GM23338 (cell line): ENCODE measurements at regions not wholly inside any gene's neighbourhood (a gene's known extent, or its start where the extent isn't known, plus 50 kb on each side); places are given as distances from the start of the nearest gene placed in this dataset.

Source experiments
- ATAC-seq: fragments of 200-7000 bp; cut with Tn5 transposase; 3 replicates; pipeline ENCODE4 v1.9.1; 2020
- DNase-seq: peaks from one replicate; pipeline ENCODE4 v3.0.0-alpha.2; 2015; ENCODE audit warnings: low spot score
- H2AFZ ChIP-seq: fragments of 200-600 bp; sonication (generic); 2 replicates; pipeline ENCODE4 v1.8.0; 2016; ENCODE audit warnings: antibody characterized with exemption, mild to moderate bottlenecking, moderate library complexity
- H3F3A ChIP-seq: fragments of 200-600 bp; sonication (generic); replicated peaks from 2 replicates; pipeline ENCODE4 v1.8.0; 2017; ENCODE audit warnings: antibody characterized with exemption, mixed run types, low read depth
- H3K27ac ChIP-seq: fragments of 200-600 bp; sonication (generic); 2 replicates; pipeline ENCODE4 v1.6.1; 2016; ENCODE audit warnings: low read depth
- H3K27me3 ChIP-seq: fragments of 200-600 bp; sonication (generic); 2 replicates; pipeline ENCODE4 v1.8.0; 2016; ENCODE audit warnings: mild to moderate bottlenecking, mixed run types, moderate library complexity; ENCODE audit not compliant: insufficient read depth
- H3K36me3 ChIP-seq: fragments of 200-600 bp; sonication (generic); 2 replicates; pipeline ENCODE4 v1.8.0; 2016; ENCODE audit warnings: mild to moderate bottlenecking; ENCODE audit not compliant: insufficient read depth
- H3K4me1 ChIP-seq: fragments of 200-600 bp; sonication (generic); 2 replicates; pipeline ENCODE4 v1.8.0; 2016; ENCODE audit warnings: mild to moderate bottlenecking, moderate library complexity; ENCODE audit not compliant: insufficient read depth
- H3K4me2 ChIP-seq: fragments of 200-600 bp; sonication (generic); 2 replicates; pipeline ENCODE4 v1.7.1; 2017; ENCODE audit warnings: mixed run types
- H3K4me3 ChIP-seq: fragments of 200-600 bp; sonication (generic); 2 replicates; pipeline ENCODE4 v1.6.1; 2016; ENCODE audit warnings: mixed run types
- H3K79me2 ChIP-seq: fragments of 200-600 bp; sonication (generic); replicated peaks from 2 replicates; pipeline ENCODE4 v1.8.0; 2017; ENCODE audit warnings: mild to moderate bottlenecking; ENCODE audit not compliant: insufficient read depth
- H3K9me2 ChIP-seq: fragments of 200-600 bp; sonication (generic); 2 replicates; pipeline ENCODE4 v1.8.0; 2017; ENCODE audit not compliant: insufficient read depth
- H4K20me1 ChIP-seq: fragments of 200-600 bp; sonication (generic); replicated peaks from 2 replicates; pipeline ENCODE4 v1.8.0; 2017; ENCODE audit warnings: mild to moderate bottlenecking; ENCODE audit not compliant: insufficient read depth
- H3K27ac Mint-ChIP-seq: 2 replicates; pipeline ENCODE4 v1.8.0; 2020; ENCODE audit warnings: inconsistent platforms, mild to moderate bottlenecking, moderate library complexity, mixed read lengths
- H3K27me3 Mint-ChIP-seq: 3 replicates; pipeline ENCODE4 v1.8.0; 2022; ENCODE audit warnings: low read depth, mild to moderate bottlenecking, moderate library complexity, mixed read lengths, inconsistent platforms; ENCODE audit not compliant: insufficient read depth, poor library complexity
- H3K36me3 Mint-ChIP-seq: 3 replicates; pipeline ENCODE4 v1.8.0; 2021; ENCODE audit warnings: low read depth, mild to moderate bottlenecking, inconsistent platforms, moderate library complexity, mixed read lengths
- H3K4me1 Mint-ChIP-seq: 3 replicates; pipeline ENCODE4 v1.8.0; 2020; ENCODE audit warnings: mild to moderate bottlenecking, inconsistent platforms, mixed read lengths
- H3K4me3 Mint-ChIP-seq: 3 replicates; pipeline ENCODE4 v1.8.0; 2021; ENCODE audit warnings: moderate library complexity, mild to moderate bottlenecking, inconsistent platforms, mixed read lengths
- H3K9me3 Mint-ChIP-seq: 3 replicates; pipeline ENCODE4 v1.8.0; 2020; ENCODE audit warnings: moderate library complexity, mild to moderate bottlenecking, inconsistent platforms, mixed read lengths
- CREB1 ChIP-seq: fragments of 250-450 bp; sonication (Bioruptor Pico); IDR thresholded peaks from 2 replicates; pipeline ENCODE4 v1.5.0; 2020; ENCODE audit warnings: low read depth, mild to moderate bottlenecking, moderate library complexity
- EZH2 ChIP-seq: fragments of 200-600 bp; sonication (generic); IDR thresholded peaks from one replicate; pipeline ENCODE4 v1.8.0; 2017; ENCODE audit warnings: antibody characterized with exemption, mild to moderate bottlenecking, low read depth; ENCODE audit not compliant: unreplicated experiment
- EZH2phosphoT487 ChIP-seq: fragments of 200-600 bp; sonication (generic); IDR thresholded peaks from one replicate; pipeline ENCODE4 v1.8.1; 2018; ENCODE audit warnings: antibody characterized with exemption; ENCODE audit not compliant: unreplicated experiment
- JUNB ChIP-seq: IDR thresholded peaks from one replicate; pipeline ENCODE4 v1.6.1; 2016; ENCODE audit warnings: antibody characterized with exemption; ENCODE audit not compliant: unreplicated experiment
- NANOG ChIP-seq: IDR thresholded peaks from 2 replicates; pipeline ENCODE4 v1.6.1; 2016; ENCODE audit warnings: antibody characterized with exemption, borderline replicate concordance
- POLR2AphosphoS5 ChIP-seq: IDR thresholded peaks from 2 replicates; pipeline ENCODE4 v1.6.1; 2016; ENCODE audit warnings: antibody characterized with exemption, low read depth
- STAT1 ChIP-seq: IDR thresholded peaks from one replicate; pipeline ENCODE4 v1.6.1; 2016; ENCODE audit warnings: antibody characterized with exemption; ENCODE audit not compliant: unreplicated experiment
- ZNF114 ChIP-seq: fragments of 250-450 bp; sonication (Bioruptor Pico); IDR thresholded peaks from 2 replicates; pipeline ENCODE4 v1.5.0; 2020; ENCODE audit warnings: mild to moderate bottlenecking, moderate library complexity
- ZNF331 ChIP-seq: fragments of 250-450 bp; sonication (Bioruptor Pico); IDR thresholded peaks from 2 replicates; pipeline ENCODE4 v1.5.0; 2020; ENCODE audit warnings: low read depth, mild to moderate bottlenecking, moderate library complexity
- TF ChIP-seq, protein P1 (sequence below): IDR thresholded peaks from 2 replicates; pipeline ENCODE4 v1.6.1; 2016; ENCODE audit warnings: antibody characterized with exemption
- TF ChIP-seq, protein P2 (sequence below), 2 experiments: fragments of 200-600 bp in 1 of 2; sonication (generic) in 1 of 2; conservative IDR thresholded peaks; 2 replicates each; pipeline versions ENCODE4 v1.5.1 to v1.6.1; 2016 to 2017; ENCODE audit warnings: antibody characterized with exemption in 2 of 2, low read depth in 2 of 2, mild to moderate bottlenecking in 2 of 2, moderate library complexity in 1 of 2
- TF ChIP-seq, protein P3 (sequence below): IDR thresholded peaks from one replicate; pipeline ENCODE4 v1.6.1; 2018; ENCODE audit warnings: antibody characterized with exemption; ENCODE audit not compliant: unreplicated experiment
- TF ChIP-seq, protein P4 (sequence below): fragments of 250-450 bp; sonication (Bioruptor Pico); IDR thresholded peaks from 2 replicates; pipeline ENCODE4 v1.5.0; 2020; ENCODE audit warnings: mild to moderate bottlenecking, moderate library complexity

DNA sequence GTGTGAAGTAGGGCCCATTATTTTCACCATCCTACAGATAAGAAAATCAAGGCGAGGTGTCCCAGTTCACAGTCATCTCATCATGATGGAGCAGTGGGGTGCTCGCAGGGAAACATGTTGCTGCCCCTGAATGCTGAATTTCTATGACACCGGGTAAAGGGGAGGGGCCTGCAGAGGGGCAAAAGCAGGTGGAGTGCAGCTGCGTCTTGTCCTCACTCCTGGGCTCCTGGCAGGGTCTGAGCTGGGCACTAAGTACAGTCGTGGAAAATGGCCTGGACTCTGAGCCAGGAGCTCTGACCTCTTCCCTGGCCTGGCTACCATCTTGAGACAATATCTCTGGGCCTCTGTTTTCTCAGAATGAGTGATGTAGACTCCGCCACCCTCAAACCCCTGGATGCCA lies 253.1 kb upstream of the PITRM1 start:
- H3K27ac ChIP-seq = no peak overlapping the region
- H3K9me3 Mint-ChIP-seq = peaks cover 3% of the 10 kb centered on the region; the same call in 2 of the 3 replicates
- H2AFZ ChIP-seq = no peak overlapping the region
- no peaks in the 10 kb centered on the region; the same call in 2 of the 3 replicates for H3K36me3 Mint-ChIP-seq
- H3K4me3 ChIP-seq = no peak overlapping the region
- H4K20me1 ChIP-seq = no peaks in the 10 kb centered on the region
- no peak overlapping the region for H3K4me3 Mint-ChIP-seq
- no peaks in the 10 kb centered on the region for H3K36me3 ChIP-seq
- DNase-seq (no peak), ATAC-seq (no peak)
- H3K4me1 Mint-ChIP-seq = peaks cover 7% of the 10 kb centered on the region; the same call in 1 of the 3 replicates
- no peaks in the 10 kb centered on the region for H3K79me2 ChIP-seq
- no peaks in the 10 kb centered on the region for H3K4me1 ChIP-seq
- TF ChIP-seq, protein P1, sequence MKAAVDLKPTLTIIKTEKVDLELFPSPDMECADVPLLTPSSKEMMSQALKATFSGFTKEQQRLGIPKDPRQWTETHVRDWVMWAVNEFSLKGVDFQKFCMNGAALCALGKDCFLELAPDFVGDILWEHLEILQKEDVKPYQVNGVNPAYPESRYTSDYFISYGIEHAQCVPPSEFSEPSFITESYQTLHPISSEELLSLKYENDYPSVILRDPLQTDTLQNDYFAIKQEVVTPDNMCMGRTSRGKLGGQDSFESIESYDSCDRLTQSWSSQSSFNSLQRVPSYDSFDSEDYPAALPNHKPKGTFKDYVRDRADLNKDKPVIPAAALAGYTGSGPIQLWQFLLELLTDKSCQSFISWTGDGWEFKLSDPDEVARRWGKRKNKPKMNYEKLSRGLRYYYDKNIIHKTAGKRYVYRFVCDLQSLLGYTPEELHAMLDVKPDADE = no peak
- TF ChIP-seq, protein P2, sequence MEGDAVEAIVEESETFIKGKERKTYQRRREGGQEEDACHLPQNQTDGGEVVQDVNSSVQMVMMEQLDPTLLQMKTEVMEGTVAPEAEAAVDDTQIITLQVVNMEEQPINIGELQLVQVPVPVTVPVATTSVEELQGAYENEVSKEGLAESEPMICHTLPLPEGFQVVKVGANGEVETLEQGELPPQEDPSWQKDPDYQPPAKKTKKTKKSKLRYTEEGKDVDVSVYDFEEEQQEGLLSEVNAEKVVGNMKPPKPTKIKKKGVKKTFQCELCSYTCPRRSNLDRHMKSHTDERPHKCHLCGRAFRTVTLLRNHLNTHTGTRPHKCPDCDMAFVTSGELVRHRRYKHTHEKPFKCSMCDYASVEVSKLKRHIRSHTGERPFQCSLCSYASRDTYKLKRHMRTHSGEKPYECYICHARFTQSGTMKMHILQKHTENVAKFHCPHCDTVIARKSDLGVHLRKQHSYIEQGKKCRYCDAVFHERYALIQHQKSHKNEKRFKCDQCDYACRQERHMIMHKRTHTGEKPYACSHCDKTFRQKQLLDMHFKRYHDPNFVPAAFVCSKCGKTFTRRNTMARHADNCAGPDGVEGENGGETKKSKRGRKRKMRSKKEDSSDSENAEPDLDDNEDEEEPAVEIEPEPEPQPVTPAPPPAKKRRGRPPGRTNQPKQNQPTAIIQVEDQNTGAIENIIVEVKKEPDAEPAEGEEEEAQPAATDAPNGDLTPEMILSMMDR (conservative IDR thresholded peaks at IDR 0.05; ENCODE audit: low read depth in 2 of 2) = no peak
- TF ChIP-seq STAT1 (no peak), CREB1 (CRISPR knock-in tag) (no peak), EZH2 (no peak), ZNF114 (no peak), EZH2phosphoT487 (no peak), NANOG (no peak), JUNB (no peak), POLR2AphosphoS5 (no peak), ZNF331 (CRISPR knock-in tag) (no peak)
- TF ChIP-seq, protein P3, sequence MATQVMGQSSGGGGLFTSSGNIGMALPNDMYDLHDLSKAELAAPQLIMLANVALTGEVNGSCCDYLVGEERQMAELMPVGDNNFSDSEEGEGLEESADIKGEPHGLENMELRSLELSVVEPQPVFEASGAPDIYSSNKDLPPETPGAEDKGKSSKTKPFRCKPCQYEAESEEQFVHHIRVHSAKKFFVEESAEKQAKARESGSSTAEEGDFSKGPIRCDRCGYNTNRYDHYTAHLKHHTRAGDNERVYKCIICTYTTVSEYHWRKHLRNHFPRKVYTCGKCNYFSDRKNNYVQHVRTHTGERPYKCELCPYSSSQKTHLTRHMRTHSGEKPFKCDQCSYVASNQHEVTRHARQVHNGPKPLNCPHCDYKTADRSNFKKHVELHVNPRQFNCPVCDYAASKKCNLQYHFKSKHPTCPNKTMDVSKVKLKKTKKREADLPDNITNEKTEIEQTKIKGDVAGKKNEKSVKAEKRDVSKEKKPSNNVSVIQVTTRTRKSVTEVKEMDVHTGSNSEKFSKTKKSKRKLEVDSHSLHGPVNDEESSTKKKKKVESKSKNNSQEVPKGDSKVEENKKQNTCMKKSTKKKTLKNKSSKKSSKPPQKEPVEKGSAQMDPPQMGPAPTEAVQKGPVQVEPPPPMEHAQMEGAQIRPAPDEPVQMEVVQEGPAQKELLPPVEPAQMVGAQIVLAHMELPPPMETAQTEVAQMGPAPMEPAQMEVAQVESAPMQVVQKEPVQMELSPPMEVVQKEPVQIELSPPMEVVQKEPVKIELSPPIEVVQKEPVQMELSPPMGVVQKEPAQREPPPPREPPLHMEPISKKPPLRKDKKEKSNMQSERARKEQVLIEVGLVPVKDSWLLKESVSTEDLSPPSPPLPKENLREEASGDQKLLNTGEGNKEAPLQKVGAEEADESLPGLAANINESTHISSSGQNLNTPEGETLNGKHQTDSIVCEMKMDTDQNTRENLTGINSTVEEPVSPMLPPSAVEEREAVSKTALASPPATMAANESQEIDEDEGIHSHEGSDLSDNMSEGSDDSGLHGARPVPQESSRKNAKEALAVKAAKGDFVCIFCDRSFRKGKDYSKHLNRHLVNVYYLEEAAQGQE = no peak
- TF ChIP-seq, protein P4, sequence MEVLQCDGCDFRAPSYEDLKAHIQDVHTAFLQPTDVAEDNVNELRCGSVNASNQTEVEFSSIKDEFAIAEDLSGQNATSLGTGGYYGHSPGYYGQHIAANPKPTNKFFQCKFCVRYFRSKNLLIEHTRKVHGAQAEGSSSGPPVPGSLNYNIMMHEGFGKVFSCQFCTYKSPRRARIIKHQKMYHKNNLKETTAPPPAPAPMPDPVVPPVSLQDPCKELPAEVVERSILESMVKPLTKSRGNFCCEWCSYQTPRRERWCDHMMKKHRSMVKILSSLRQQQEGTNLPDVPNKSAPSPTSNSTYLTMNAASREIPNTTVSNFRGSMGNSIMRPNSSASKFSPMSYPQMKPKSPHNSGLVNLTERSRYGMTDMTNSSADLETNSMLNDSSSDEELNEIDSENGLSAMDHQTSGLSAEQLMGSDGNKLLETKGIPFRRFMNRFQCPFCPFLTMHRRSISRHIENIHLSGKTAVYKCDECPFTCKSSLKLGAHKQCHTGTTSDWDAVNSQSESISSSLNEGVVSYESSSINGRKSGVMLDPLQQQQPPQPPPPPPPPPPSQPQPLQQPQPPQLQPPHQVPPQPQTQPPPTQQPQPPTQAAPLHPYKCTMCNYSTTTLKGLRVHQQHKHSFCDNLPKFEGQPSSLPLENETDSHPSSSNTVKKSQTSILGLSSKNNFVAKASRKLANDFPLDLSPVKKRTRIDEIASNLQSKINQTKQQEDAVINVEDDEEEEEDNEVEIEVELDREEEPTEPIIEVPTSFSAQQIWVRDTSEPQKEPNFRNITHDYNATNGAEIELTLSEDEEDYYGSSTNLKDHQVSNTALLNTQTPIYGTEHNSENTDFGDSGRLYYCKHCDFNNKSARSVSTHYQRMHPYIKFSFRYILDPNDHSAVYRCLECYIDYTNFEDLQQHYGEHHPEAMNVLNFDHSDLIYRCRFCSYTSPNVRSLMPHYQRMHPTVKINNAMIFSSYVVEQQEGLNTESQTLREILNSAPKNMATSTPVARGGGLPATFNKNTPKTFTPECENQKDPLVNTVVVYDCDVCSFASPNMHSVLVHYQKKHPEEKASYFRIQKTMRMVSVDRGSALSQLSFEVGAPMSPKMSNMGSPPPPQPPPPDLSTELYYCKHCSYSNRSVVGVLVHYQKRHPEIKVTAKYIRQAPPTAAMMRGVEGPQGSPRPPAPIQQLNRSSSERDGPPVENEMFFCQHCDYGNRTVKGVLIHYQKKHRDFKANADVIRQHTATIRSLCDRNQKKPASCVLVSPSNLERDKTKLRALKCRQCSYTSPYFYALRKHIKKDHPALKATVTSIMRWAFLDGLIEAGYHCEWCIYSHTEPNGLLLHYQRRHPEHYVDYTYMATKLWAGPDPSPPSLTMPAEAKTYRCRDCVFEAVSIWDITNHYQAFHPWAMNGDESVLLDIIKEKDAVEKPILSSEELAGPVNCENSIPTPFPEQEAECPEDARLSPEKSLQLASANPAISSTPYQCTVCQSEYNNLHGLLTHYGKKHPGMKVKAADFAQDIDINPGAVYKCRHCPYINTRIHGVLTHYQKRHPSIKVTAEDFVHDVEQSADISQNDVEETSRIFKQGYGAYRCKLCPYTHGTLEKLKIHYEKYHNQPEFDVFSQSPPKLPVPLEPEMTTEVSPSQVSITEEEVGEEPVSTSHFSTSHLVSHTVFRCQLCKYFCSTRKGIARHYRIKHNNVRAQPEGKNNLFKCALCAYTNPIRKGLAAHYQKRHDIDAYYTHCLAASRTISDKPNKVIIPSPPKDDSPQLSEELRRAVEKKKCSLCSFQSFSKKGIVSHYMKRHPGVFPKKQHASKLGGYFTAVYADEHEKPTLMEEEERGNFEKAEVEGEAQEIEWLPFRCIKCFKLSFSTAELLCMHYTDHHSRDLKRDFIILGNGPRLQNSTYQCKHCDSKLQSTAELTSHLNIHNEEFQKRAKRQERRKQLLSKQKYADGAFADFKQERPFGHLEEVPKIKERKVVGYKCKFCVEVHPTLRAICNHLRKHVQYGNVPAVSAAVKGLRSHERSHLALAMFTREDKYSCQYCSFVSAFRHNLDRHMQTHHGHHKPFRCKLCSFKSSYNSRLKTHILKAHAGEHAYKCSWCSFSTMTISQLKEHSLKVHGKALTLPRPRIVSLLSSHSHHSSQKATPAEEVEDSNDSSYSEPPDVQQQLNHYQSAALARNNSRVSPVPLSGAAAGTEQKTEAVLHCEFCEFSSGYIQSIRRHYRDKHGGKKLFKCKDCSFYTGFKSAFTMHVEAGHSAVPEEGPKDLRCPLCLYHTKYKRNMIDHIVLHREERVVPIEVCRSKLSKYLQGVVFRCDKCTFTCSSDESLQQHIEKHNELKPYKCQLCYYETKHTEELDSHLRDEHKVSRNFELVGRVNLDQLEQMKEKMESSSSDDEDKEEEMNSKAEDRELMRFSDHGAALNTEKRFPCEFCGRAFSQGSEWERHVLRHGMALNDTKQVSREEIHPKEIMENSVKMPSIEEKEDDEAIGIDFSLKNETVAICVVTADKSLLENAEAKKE (CRISPR knock-in tag) = no peak
- no peak overlapping the region for H3K4me2 ChIP-seq
- no peak overlapping the region for H3K27ac Mint-ChIP-seq
- no peaks in the 10 kb centered on the region for H3K27me3 ChIP-seq
- peaks cover under 1% of the 10 kb centered on the region for H3K27me3 Mint-ChIP-seq
- 0 out of 2 replicates have a peak, but pooled peaks cover 8% of the 10 kb centered on the region for H3K9me2 ChIP-seq
- no peaks in the 10 kb centered on the region for H3F3A ChIP-seq
